HPDE6-E6E7 (cell line): ENCODE measurements at regions not wholly inside any gene's neighbourhood (a gene's known extent, or its start where the extent isn't known, plus 50 kb on each side); places are given as distances from the start of the nearest gene placed in this dataset.

Source experiments
- DNase-seq: peaks from one replicate; pipeline ENCODE4 v3.0.0; 2011; ENCODE audit warnings: missing footprints; ENCODE audit errors: extremely low spot score

GRCh38 chr15:37165395-37165794, 65.0 kb upstream of the MEIS2 start:
- DNase-seq, result no peak

- DNase-seq, result no peak
Observed at GRCh38 chr15:37166402-37166801, 66.1 kb upstream of the MEIS2 start.

- DNase-seq, result no peak
Observed at GRCh38 chr15:37181339-37181738, 81.0 kb upstream of the MEIS2 start.

GRCh38 chr15:37199545-37199944, 99.2 kb upstream of the MEIS2 start:
- no peak for DNase-seq

GRCh38 chr15:37203050-37203449, 102.7 kb upstream of the MEIS2 start:
- no peak for DNase-seq

- DNase-seq, result no peak
Observed at GRCh38 chr15:37204692-37205091, 104.3 kb upstream of the MEIS2 start.

- no peak for DNase-seq
Observed at GRCh38 chr15:37206690-37207089, 106.3 kb upstream of the MEIS2 start.

GRCh38 chr15:37208146-37209040, 108.0 kb upstream of the MEIS2 start:
- no peak for DNase-seq

- DNase-seq, result no peak
Observed at GRCh38 chr15:37209041-37209363, 108.7 kb upstream of the MEIS2 start.

GRCh38 chr15:37217567-37217966, 117.2 kb upstream of the MEIS2 start:
- no peak for DNase-seq

GRCh38 chr15:37218351-37218916, 118.1 kb upstream of the MEIS2 start:
- DNase-seq, result no peak

- DNase-seq, result no peak
Observed at GRCh38 chr15:37219211-37219701, 118.9 kb upstream of the MEIS2 start.

- DNase-seq, result no peak
Observed at GRCh38 chr15:37220949-37221670, 120.8 kb upstream of the MEIS2 start.

- DNase-seq, result no peak
Observed at GRCh38 chr15:37221671-37222145, 121.4 kb upstream of the MEIS2 start.

- no peak for DNase-seq
Observed at GRCh38 chr15:37223089-37223488, 122.7 kb upstream of the MEIS2 start.

- no peak for DNase-seq
Observed at GRCh38 chr15:37229855-37230619, 129.7 kb upstream of the MEIS2 start.

- no peak for DNase-seq
Observed at GRCh38 chr15:37245358-37245757, 145.0 kb upstream of the MEIS2 start.

- no peak for DNase-seq
Observed at GRCh38 chr15:37246065-37246464, 145.7 kb upstream of the MEIS2 start.

GRCh38 chr15:37246856-37247255, 146.5 kb upstream of the MEIS2 start:
- DNase-seq, result no peak

- DNase-seq, result no peak
Observed at GRCh38 chr15:37249249-37249648, 148.9 kb upstream of the MEIS2 start.

- no peak for DNase-seq
Observed at GRCh38 chr15:37252530-37252929, 152.2 kb upstream of the MEIS2 start.

- DNase-seq, result no peak
Observed at GRCh38 chr15:37253877-37254276, 153.5 kb upstream of the MEIS2 start.
